Retinal pigment epithelial cell (primary cell): ENCODE measurements at regions not wholly inside any gene's neighbourhood (a gene's known extent, or its start where the extent isn't known, plus 50 kb on each side); places are given as distances from the start of the nearest gene placed in this dataset.

Source experiments
- DNase-seq: peaks from one replicate; pipeline ENCODE4 v3.0.0-alpha.2; 2010; ENCODE audit warnings: low read depth
- H3K4me3 ChIP-seq: 2 replicates; pipeline ENCODE4 v1.5.1; 2011; ENCODE audit warnings: mild to moderate bottlenecking, low read length, control low read depth, moderate library complexity
- TF ChIP-seq, protein P1 (sequence below): conservative IDR thresholded peaks from 2 replicates; pipeline ENCODE4 v1.5.1; 2011; ENCODE audit warnings: low read depth, low read length, control low read depth, inconsistent platforms

DNA sequence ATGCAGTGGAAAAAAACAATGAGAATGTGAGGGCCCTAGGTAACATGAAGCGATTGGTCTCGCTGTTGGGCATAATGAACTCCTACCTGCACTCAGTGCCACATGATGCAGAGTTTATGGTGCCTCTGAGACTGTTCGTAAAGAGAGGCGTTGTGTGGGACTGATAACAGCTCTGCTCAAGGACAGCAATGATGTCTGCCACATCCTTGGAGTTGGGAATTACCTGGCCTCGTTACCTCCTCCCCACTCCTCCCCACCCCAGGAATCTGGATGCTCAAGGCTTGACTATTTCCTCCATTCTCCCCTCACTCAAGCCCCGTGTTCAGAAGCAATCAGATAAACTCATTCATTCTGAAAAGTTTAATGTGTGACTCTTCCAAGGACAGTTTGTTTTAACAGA, 148.0 kb upstream of the JADE1 start:
- TF ChIP-seq, protein P1, sequence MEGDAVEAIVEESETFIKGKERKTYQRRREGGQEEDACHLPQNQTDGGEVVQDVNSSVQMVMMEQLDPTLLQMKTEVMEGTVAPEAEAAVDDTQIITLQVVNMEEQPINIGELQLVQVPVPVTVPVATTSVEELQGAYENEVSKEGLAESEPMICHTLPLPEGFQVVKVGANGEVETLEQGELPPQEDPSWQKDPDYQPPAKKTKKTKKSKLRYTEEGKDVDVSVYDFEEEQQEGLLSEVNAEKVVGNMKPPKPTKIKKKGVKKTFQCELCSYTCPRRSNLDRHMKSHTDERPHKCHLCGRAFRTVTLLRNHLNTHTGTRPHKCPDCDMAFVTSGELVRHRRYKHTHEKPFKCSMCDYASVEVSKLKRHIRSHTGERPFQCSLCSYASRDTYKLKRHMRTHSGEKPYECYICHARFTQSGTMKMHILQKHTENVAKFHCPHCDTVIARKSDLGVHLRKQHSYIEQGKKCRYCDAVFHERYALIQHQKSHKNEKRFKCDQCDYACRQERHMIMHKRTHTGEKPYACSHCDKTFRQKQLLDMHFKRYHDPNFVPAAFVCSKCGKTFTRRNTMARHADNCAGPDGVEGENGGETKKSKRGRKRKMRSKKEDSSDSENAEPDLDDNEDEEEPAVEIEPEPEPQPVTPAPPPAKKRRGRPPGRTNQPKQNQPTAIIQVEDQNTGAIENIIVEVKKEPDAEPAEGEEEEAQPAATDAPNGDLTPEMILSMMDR = no peak
- H3K4me3 ChIP-seq = no peak overlapping the region
- DNase-seq = no peak

DNA sequence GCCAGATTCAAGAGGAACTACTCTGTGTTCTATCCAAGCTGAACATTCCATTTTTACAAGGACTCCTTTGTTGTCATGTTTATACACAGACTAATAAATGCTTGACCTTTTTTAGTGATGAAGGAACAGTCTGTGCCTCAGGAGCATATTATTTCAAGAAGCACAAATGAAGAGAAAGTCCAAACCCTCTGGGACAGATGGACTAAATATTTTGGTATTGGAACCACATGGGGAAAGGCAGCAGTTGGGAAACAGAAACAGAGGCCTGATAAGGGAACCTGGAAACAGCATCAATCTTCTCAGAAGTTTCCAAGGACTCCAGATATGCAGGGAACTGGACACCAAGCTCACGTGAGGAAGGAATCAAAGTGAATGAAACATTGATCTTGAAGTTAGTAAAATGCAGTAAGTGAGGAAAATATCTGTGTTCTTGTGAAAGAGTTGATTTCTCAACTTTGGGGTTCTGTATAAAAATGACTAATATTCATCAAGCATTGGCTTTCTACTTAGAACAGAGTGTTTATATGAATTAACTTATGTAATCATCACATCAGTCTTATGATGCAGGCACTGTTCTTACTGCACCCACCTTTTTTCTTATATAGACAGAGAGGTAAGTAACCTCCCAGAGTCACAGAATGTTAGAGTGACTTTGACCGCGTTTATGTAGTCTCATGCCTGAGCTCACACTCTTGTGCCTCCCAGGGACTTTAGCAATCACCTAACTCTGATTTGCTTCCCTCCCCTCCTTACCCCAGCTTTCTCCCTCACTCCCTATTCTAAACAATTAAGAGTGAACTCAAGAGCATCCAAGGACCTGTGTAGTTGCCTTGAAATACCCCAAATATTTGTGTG, 148.9 kb upstream of the JADE1 start:
- TF ChIP-seq, protein P1 = no peak
- H3K4me3 ChIP-seq = no peak overlapping the region
- no peak for DNase-seq

DNA sequence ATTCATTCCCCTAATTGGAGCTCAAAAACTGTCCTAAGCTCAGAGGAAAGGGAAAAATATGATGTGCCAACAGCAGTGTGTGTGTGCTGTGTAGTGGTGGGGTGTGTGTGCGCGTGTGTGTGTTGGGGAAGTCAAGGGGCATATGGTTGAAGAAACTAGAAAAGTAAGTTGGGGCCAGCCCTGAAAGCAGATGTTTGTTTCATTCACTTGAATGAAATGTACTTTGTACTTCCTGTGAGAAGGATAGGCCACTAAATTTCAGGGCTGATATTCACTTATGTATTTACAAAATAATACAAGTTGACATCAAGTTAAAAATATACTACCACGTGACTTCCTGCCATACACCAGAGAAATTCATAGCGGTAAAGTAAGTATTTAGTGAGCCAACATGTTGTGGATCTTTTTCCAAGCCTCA, 151.3 kb upstream of the JADE1 start:
- no peak overlapping the region for H3K4me3 ChIP-seq
- DNase-seq = no peak
- TF ChIP-seq, protein P1 = no peak

DNA sequence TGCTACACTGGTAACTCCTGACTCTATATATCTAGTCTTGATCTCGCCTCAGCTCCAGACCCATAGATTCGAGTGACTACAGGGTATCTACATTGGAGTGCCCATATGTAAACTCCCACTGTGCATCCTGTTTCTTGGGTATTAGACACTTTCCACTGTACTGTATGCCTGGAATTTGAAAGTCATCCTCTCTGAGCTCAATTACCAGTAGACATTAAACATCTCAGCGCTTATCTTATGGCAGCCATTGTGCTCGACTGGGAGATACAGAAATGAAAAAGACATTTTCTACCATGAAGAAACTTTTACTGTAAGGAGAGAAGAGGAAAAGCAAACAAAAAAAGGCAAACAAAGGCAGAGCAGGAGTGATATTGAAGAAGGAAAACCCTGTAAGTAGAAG, 151.9 kb upstream of the JADE1 start:
- TF ChIP-seq, protein P1 = no peak
- H3K4me3 ChIP-seq = no peak overlapping the region
- DNase-seq = no peak

DNA sequence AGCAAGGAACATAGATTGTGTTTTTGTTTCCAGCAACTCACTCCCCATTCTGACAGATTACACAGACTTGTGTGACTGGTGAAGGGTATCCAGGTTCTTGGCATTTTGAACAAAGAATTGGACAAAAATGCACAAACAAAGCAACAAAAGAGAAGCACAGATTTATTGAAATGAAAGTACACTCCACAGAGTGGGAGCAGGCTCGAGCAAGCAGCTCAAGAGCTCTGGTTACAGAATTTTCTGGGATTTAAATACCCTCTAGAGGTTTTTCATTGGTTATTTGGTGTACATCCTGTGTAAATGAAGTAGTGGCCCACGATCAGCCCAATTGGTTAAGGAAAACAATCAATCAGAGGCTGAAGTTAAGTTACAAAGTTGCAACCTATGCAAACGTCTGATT, 155.0 kb upstream of the JADE1 start:
- TF ChIP-seq, protein P1 = no peak
- DNase-seq = no peak
- no peak overlapping the region for H3K4me3 ChIP-seq

DNA sequence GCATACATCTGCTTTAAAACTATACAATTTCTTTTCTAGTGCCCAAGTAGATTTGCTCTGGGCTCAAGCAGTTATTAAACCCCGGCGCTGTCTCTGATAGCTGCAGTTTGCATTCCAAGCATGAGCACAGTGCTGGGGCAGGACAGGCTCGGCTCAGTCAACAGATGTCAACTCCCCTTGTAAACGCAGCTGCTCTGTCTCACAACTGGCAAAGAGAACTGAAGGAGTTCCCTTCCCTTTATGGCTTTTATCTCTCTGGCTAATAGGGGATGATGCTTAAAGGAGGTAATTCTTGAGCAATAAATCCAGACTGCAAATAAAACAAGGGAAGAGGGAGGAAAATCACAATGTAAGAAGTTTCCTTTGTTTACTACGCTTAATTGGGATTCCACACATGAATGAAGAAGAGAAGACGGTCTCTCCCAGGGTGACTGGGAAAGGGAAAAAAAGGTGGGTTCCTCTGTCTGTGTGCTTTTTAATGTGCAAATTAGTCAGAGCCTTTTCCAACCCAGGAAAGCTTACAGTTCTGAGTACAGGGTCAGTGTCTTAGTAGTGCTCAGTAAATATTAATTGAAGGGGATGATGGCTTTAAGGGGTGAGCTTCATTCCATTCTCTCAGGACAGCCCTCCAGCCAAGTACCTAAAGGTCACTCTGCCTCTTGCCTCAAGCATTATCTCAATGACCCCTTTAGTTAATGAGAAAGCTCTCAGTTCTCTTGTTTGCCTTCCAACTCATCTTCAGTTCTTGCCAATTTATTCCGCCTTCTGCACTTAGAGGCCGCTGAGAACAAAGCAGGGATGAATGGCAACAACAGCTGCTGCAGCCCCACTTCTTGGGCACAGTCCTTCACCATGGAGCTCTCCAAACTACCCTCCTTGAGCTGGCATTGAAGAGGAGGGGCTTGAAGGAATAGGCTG, 155.7 kb upstream of the JADE1 start:
- TF ChIP-seq, protein P1 = no peak
- no peak for DNase-seq
- no peak overlapping the region for H3K4me3 ChIP-seq
